ENCODE measurements at regions not wholly inside any gene's neighbourhood (a gene's known extent, or its start where the extent isn't known, plus 50 kb on each side); places are given as distances from the start of the nearest gene placed in this dataset.

- Mint-ChIP-seq H3K27me3 (ENCODE audit: low read depth) (no peaks in the 10 kb centered on the region), H3K9me3 (peaks cover 6% of the 10 kb centered on the region), H3K36me3 (no peaks in the 10 kb centered on the region), H3K4me3 (no peak overlapping the region), H3K4me1 (no peaks in the 10 kb centered on the region), H3K27ac (no peak overlapping the region)
- ChIA-PET CTCF (interaction anchor here (0.6 to 1.5 kb wide), 2 partner anchors 140 to 434 kb away, joined by 3 to 5 read pairs; no protein-coding TSS in a partner anchor), POLR2A (no interaction called here)
- no peak for DNase-seq (ENCODE audit: low spot score)
- ATAC-seq = no peak
- TF ChIP-seq TEAD1 (CRISPR knock-in tag; IDR thresholded peaks at IDR 0.05) (no peak), CREM (CRISPR knock-in tag; IDR thresholded peaks at IDR 0.05) (no peak), ATF3 (CRISPR knock-in tag; conservative IDR thresholded peaks at IDR 0.05) (no peak), GRHL2 (CRISPR knock-in tag; IDR thresholded peaks at IDR 0.05; ENCODE audit: insufficient replicate concordance, severe bottlenecking) (no peak), NR3C1 (CRISPR knock-in tag; conservative IDR thresholded peaks at IDR 0.05; ENCODE audit: low read depth) (no peak), CTCF (IDR thresholded peaks at IDR 0.05) (no peak), ZNF416 (CRISPR knock-in tag; IDR thresholded peaks at IDR 0.05) (no peak), MXD4 (CRISPR knock-in tag; IDR thresholded peaks at IDR 0.05; ENCODE audit: borderline replicate concordance) (no peak), SMAD4 (CRISPR knock-in tag; IDR thresholded peaks at IDR 0.05) (no peak), ZNF317 (CRISPR knock-in tag; IDR thresholded peaks at IDR 0.05; ENCODE audit: borderline replicate concordance, low read depth) (no peak), NFATC4 (CRISPR knock-in tag; IDR thresholded peaks at IDR 0.05) (no peak), ZNF671 (CRISPR knock-in tag; IDR thresholded peaks at IDR 0.05) (no peak), JUN (CRISPR knock-in tag; IDR thresholded peaks at IDR 0.05) (no peak), TEAD4 (CRISPR knock-in tag; IDR thresholded peaks at IDR 0.05) (no peak), SOX15 (CRISPR knock-in tag; IDR thresholded peaks at IDR 0.05) (no peak), IRF2 (CRISPR knock-in tag; IDR thresholded peaks at IDR 0.05; ENCODE audit: borderline replicate concordance, low read depth) (no peak), ZMAT4 (CRISPR knock-in tag; IDR thresholded peaks at IDR 0.05) (no peak)
These were observed 224.2 kb upstream of the WSCD1 start for GRCh38 chr17:5846001-5846400.

GRCh38 chr17:5854871-5855554, 215.2 kb upstream of the WSCD1 start:
- ChIA-PET POLR2A (no interaction called here), CTCF (no interaction called here)
- no peak overlapping the region for H3K4me3 Mint-ChIP-seq
- H3K9me3 Mint-ChIP-seq = peaks cover 10% of the 10 kb centered on the region
- no peaks in the 10 kb centered on the region for H3K4me1 Mint-ChIP-seq
- DNase-seq (ENCODE audit: low spot score) (no peak), ATAC-seq (no peak)
- no peak overlapping the region for H3K27ac Mint-ChIP-seq
- no peaks in the 10 kb centered on the region; the same call in 1 of the 2 replicates for H3K27me3 Mint-ChIP-seq (ENCODE audit: low read depth)
- no peaks in the 10 kb centered on the region for H3K36me3 Mint-ChIP-seq
- TF ChIP-seq ZNF263 (CRISPR knock-in tag; IDR thresholded peaks at IDR 0.05; ENCODE audit: low read depth) = no peak
- TF ChIP-seq ZNF416 (CRISPR knock-in tag; IDR thresholded peaks at IDR 0.05) = no peak
- TF ChIP-seq AFF4 (CRISPR knock-in tag; IDR thresholded peaks at IDR 0.05; ENCODE audit: borderline replicate concordance) = no peak
- no peak for TF ChIP-seq GTF2I (CRISPR knock-in tag; conservative IDR thresholded peaks at IDR 0.05)
- no peak for TF ChIP-seq TEAD1 (CRISPR knock-in tag; IDR thresholded peaks at IDR 0.05)
- TF ChIP-seq NFYB (CRISPR knock-in tag; conservative IDR thresholded peaks at IDR 0.05; ENCODE audit: low read depth) = no peak
- TF ChIP-seq CBFB (CRISPR knock-in tag; IDR thresholded peaks at IDR 0.05; ENCODE audit: low read depth) = no peak
- TF ChIP-seq IRF1 (CRISPR knock-in tag; IDR thresholded peaks at IDR 0.05) = no peak
